ENCODE measurements at regions not wholly inside any gene's neighbourhood (a gene's known extent, or its start where the extent isn't known, plus 50 kb on each side); places are given as distances from the start of the nearest gene placed in this dataset.

DNA sequence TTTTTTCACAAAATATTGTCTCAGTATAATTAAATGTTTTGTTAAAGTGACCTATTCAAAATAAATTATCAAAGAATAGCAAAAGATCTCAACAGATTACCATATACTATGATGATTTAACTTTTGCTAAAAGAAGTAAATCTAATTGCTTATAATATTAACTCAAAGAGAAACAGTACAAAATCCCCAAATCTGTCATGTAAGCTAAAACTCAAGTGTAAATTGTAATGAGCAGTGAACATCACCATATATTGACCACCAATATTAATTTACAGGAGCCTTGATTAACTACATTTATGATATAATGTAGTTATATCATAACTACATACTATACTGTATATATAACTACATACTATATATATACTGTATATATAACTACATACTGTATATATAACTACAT, 174.4 kb downstream of the SLC39A8 start:
- Histone ChIP-seq H3K79me2 (ENCODE audit: control insufficient read depth, insufficient read depth, low read length) (no peaks in the 10 kb centered on the region), H3K4me3 (replicated peaks in 1 of 4; ENCODE audit: control extremely low read depth in 1 of 4, insufficient read depth in 1 of 4, low read depth in 3 of 4, low read length in 4 of 4) (no peak overlapping the region), H2AFZ (ENCODE audit: low read length) (no peak overlapping the region), H4K20me1 (ENCODE audit: control insufficient read depth, extremely low read depth, insufficient read depth, low read length) (no peaks in the 10 kb centered on the region), H3K27ac (ENCODE audit: insufficient read depth, low read length) (no peak overlapping the region), H3K27me3 (ENCODE audit: control insufficient read depth, insufficient read depth, low read length) (no peaks in the 10 kb centered on the region), H3K36me3 (ENCODE audit: control insufficient read depth, insufficient read depth, low read length) (no peaks in the 10 kb centered on the region), H3K4me1 (ENCODE audit: control insufficient read depth, extremely low read depth, insufficient read depth, low read length) (no peaks in the 10 kb centered on the region), H3K9me3 (ENCODE audit: control insufficient read depth, insufficient read depth, low read depth, low read length) (no peaks in the 10 kb centered on the region), H3K9ac (ENCODE audit: insufficient read depth, low read length) (no peak overlapping the region), H3K4me2 (ENCODE audit: extremely low read depth, insufficient read depth, low read length) (no peak overlapping the region)
- no peak for DNase-seq (ENCODE audit: low read depth in 2 of 2)
- no peak for TF ChIP-seq EZH2 (IDR thresholded peaks at IDR 0.05; ENCODE audit: low read length, missing control alignments)
- TF ChIP-seq, protein P1, sequence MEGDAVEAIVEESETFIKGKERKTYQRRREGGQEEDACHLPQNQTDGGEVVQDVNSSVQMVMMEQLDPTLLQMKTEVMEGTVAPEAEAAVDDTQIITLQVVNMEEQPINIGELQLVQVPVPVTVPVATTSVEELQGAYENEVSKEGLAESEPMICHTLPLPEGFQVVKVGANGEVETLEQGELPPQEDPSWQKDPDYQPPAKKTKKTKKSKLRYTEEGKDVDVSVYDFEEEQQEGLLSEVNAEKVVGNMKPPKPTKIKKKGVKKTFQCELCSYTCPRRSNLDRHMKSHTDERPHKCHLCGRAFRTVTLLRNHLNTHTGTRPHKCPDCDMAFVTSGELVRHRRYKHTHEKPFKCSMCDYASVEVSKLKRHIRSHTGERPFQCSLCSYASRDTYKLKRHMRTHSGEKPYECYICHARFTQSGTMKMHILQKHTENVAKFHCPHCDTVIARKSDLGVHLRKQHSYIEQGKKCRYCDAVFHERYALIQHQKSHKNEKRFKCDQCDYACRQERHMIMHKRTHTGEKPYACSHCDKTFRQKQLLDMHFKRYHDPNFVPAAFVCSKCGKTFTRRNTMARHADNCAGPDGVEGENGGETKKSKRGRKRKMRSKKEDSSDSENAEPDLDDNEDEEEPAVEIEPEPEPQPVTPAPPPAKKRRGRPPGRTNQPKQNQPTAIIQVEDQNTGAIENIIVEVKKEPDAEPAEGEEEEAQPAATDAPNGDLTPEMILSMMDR (conservative IDR thresholded peaks at IDR 0.05 in 1 of 2, IDR thresholded peaks at IDR 0.05 in 1 of 2; ENCODE audit: low read depth in 1 of 2, low read length in 2 of 2) = no peak

DNA sequence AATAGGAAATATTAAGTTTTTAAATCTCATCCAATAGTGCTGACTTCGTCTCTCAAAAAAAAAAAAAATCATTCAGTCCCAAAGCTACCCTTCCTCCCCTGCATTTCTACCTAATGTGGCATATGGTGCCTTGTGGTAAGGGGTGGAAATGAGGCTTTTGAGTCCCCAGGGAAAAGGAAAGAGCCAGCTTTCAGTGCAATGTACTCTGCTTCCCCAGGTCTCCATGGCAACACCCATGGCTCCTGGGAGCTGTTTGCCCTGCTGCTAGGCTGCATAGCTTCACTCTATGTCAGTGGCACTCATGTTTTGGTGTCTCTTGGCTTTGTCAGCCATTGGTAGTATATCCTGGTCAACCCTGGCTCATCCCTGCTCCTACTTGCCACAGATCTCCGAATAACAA, 175.9 kb downstream of the SLC39A8 start:
- no peaks in the 10 kb centered on the region for H3K36me3 ChIP-seq (ENCODE audit: control insufficient read depth, insufficient read depth, low read length)
- no peaks in the 10 kb centered on the region for H4K20me1 ChIP-seq (ENCODE audit: control insufficient read depth, extremely low read depth, insufficient read depth, low read length)
- no peaks in the 10 kb centered on the region for H3K79me2 ChIP-seq (ENCODE audit: control insufficient read depth, insufficient read depth, low read length)
- no peak for TF ChIP-seq EZH2 (IDR thresholded peaks at IDR 0.05; ENCODE audit: low read length, missing control alignments)
- TF ChIP-seq, protein P1 (conservative IDR thresholded peaks at IDR 0.05 in 1 of 2, IDR thresholded peaks at IDR 0.05 in 1 of 2; ENCODE audit: low read depth in 1 of 2, low read length in 2 of 2) = no peak
- no peak overlapping the region for H3K27ac ChIP-seq (ENCODE audit: insufficient read depth, low read length)
- H3K27me3 ChIP-seq (ENCODE audit: control insufficient read depth, insufficient read depth, low read length) = no peaks in the 10 kb centered on the region
- no peaks in the 10 kb centered on the region for H3K4me1 ChIP-seq (ENCODE audit: control insufficient read depth, extremely low read depth, insufficient read depth, low read length)
- H3K4me3 ChIP-seq (replicated peaks in 1 of 4; ENCODE audit: control extremely low read depth in 1 of 4, insufficient read depth in 1 of 4, low read depth in 3 of 4, low read length in 4 of 4) = no peak overlapping the region
- H3K9ac ChIP-seq (ENCODE audit: insufficient read depth, low read length) = no peak overlapping the region
- no peaks in the 10 kb centered on the region for H3K9me3 ChIP-seq (ENCODE audit: control insufficient read depth, insufficient read depth, low read depth, low read length)
- no peak overlapping the region for H2AFZ ChIP-seq (ENCODE audit: low read length)
- H3K4me2 ChIP-seq (ENCODE audit: extremely low read depth, insufficient read depth, low read length) = no peak overlapping the region
- DNase-seq (ENCODE audit: low read depth in 2 of 2) = peak in 1 of 2 donors; percentile 5

GRCh38 chr4:102168580-102168979, 176.7 kb downstream of the SLC39A8 start:
- Histone ChIP-seq H3K9ac (ENCODE audit: insufficient read depth, low read length) (no peak overlapping the region), H3K4me3 (replicated peaks in 1 of 4; ENCODE audit: control extremely low read depth in 1 of 4, insufficient read depth in 1 of 4, low read depth in 3 of 4, low read length in 4 of 4) (no peak overlapping the region), H4K20me1 (ENCODE audit: control insufficient read depth, extremely low read depth, insufficient read depth, low read length) (no peaks in the 10 kb centered on the region), H3K4me1 (ENCODE audit: control insufficient read depth, extremely low read depth, insufficient read depth, low read length) (no peaks in the 10 kb centered on the region), H3K36me3 (ENCODE audit: control insufficient read depth, insufficient read depth, low read length) (no peaks in the 10 kb centered on the region), H3K9me3 (ENCODE audit: control insufficient read depth, insufficient read depth, low read depth, low read length) (no peaks in the 10 kb centered on the region), H3K27ac (ENCODE audit: insufficient read depth, low read length) (no peak overlapping the region), H3K4me2 (ENCODE audit: extremely low read depth, insufficient read depth, low read length) (no peak overlapping the region), H3K79me2 (ENCODE audit: control insufficient read depth, insufficient read depth, low read length) (no peaks in the 10 kb centered on the region), H3K27me3 (ENCODE audit: control insufficient read depth, insufficient read depth, low read length) (no peaks in the 10 kb centered on the region), H2AFZ (ENCODE audit: low read length) (no peak overlapping the region)
- peak in 1 of 2 donors; percentile 31 for DNase-seq (ENCODE audit: low read depth in 2 of 2)
- TF ChIP-seq EZH2 (IDR thresholded peaks at IDR 0.05; ENCODE audit: low read length, missing control alignments) = no peak
- TF ChIP-seq, protein P1 (conservative IDR thresholded peaks at IDR 0.05 in 1 of 2, IDR thresholded peaks at IDR 0.05 in 1 of 2; ENCODE audit: low read depth in 1 of 2, low read length in 2 of 2) = no peak
